ENCODE measurements at regions not wholly inside any gene's neighbourhood (a gene's known extent, or its start where the extent isn't known, plus 50 kb on each side); places are given as distances from the start of the nearest gene placed in this dataset.
"Not testable (repeated sequence)": the region's sequence is repeated elsewhere in the genome, so short reads cannot be mapped to it uniquely, and the experiment has no call there.

DNA sequence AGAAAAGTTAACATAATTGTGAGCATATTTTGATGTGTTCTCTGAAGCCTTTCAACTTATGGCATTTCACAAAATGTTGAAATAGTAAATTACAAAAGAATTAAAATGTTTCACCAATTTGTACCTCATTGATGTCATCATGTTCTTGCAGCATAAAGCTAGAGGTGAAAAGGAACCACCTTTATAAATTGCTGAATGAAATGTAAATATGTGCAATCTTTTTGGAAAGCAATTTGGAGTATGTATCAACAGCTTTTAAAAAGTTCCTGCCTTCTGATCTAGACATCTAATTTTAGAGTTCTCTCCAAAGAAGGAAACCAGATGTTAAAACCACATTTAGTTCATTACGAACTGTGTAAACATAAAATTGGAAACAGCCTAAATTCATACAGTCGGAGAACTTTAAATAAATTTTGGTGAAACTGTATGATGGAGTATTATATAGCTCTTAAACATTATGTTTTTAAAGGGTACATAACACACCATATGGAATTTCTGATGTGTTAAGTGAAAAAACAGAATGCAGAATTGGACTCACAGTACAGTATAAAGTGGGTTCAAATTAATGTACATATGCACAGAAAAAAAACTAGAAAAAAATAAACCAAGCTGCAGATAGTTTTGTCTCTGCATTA lies 311.2 kb upstream of the NAALADL2 start:
- DNase-seq: no peak

GRCh38 chr3:174548841-174549623 lies 310.1 kb upstream of the NAALADL2 start:
- DNase-seq: no peak

GRCh38 chr3:174581558-174581957 lies 277.6 kb upstream of the NAALADL2 start:
- DNase-seq: no peak

DNA sequence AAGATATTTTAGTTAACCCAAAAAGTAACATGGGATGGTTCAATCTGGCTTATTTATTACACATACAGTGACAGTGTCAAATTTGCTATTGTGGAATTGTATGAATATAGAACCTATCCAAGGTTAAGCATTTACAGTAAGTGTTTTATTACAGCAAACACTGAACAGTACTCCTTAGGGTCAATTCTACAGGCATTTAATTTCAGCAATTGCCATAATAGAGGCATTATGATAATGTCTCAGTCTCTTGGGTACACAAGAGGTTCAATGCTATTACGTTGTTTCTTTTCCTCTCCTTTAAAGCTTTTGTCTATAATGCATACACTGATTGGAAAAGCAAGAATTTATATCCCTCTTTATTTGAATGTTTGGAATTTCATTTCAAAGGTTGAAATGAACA lies 275.7 kb upstream of the NAALADL2 start:
- no peak for DNase-seq

DNA sequence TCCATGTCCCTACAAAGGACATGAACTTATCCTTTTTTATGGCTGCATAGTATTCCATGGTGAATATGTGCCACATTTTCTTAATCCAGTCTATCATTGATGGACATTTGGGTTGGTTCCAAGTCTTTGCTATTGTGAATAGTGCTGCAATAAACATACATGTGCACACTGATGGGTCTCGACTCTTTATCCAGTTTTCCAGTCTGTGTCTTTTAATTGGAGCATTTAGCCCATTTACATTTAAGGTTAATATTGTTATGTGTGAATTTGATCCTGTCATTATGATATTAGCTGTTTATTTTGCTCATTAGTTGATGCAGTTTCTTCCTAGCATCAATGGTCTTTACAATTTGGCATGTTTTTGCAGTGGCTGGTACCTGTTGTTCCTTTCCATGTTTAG lies 272.0 kb upstream of the NAALADL2 start:
- DNase-seq: not testable (repeated sequence)

DNA sequence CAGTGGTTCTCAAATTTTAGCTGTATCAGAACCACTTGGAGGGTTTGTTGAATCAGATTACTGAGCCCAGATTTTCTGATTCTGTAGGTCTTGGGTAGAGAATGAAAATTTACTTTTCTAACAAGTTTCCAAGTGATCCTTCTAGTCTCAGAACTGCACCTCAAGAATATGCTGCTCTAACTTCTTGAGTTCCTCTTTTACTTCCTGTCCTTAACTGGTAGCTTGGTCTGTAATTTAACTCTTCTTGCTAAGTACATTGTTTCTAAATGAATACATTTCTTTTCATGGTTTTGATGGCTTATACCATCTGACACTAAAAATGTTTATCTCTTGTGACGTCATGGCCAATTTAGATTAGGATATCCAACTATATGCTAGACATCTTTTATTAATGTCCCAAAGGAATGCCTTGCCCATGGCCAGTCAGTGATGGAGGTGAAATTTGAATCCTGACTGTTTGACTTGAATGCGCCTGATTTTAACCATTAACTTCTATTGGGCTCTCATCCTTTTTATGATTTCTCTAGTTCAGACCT lies 262.6 kb upstream of the NAALADL2 start:
- no peak for DNase-seq

GRCh38 chr3:174598885-174599439 lies 260.2 kb upstream of the NAALADL2 start:
- no peak for DNase-seq

- no peak for DNase-seq
Observed at GRCh38 chr3:174613173-174613572, 246.0 kb upstream of the NAALADL2 start.

DNA sequence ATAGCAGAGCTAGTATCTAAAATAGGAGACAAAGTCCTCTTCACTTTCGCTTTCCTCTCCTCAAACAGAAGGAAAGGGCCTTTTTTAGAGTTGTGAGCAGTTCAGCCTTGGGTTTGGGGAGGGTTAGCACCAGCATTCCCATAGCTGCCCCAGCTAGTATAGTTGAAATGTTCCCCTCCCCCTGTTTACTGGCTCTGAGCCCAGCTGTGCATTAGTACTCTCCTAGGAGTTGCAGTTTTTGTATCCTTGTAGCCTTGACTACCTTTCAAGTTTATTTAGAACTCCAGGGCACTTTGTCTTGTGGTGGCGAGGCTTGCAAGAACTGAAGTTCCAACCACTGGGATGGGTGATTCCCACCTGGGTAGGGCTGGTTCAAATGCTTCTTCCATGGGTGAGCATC lies 245.1 kb upstream of the NAALADL2 start:
- DNase-seq: no peak

GRCh38 chr3:174618368-174619080 lies 240.6 kb upstream of the NAALADL2 start:
- no peak for DNase-seq

GRCh38 chr3:174619239-174619638 lies 239.9 kb upstream of the NAALADL2 start:
- no peak for DNase-seq

DNA sequence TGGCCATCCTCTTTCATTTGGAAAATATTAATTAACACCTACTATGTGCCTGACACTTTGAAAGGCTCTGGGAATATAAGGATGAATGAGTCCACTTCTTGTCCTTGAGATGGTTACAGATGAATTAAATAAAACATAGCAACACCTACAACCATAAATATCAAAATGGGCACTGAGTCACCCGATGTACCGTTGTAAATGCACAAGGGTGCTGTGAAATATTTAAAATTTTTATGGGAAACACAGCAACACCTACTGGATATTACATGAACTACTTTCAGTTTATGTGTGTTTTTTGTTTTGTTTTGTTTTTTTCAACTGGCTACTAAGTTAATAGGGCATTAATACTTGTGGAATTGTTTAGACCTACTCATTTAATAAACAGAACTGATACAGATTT lies 239.0 kb upstream of the NAALADL2 start:
- DNase-seq: no peak

DNA sequence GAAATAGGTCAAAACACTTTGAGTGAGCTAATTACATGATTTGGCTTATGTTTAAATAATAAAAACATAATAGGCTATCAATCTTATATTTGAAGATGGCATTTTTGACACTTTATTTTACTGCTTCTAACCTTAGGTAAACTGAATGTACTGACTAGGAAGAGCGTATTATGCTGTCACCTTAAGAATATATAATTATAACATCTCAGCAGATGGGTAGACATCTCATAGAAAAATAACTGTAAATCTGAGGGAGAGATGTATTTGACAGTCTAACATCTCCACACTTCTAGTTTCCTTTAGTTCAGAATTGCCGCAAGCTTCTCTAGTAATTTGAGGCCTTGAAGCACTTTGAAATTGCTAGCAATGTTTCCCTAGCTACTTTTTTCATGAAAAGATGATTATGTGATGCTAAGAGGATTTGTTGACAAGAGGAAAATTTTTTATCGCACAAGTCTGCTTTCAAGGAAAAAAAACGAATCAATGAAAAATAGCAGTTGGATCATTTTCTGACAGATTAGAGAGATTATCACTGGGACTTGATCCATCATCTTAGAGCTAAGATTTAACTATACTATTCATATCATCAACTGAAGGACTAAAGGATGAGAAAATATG lies 238.2 kb upstream of the NAALADL2 start:
- no peak for DNase-seq

- no peak for DNase-seq
Observed at GRCh38 chr3:174633342-174633741, 225.8 kb upstream of the NAALADL2 start.

GRCh38 chr3:174636451-174636850 lies 222.7 kb upstream of the NAALADL2 start:
- DNase-seq: no peak

DNA sequence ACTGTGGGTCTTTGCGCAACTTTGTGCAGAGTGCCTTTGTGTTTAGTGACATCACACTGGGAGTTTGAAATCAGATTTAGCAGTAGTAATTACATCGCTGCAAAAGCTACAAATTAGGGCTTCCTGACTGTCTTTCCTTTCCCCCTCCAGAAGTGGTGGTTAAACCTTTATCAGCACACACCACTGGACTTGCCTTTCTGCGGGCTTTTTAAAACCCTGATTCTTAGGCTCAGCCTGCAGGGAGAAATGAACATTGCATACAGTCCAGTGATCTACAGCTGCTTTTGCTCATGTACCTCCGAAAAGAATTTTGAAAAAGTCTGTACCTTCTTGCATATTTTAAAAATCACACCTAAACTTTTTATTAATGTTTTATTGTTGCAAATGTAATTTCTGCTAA lies 219.7 kb upstream of the NAALADL2 start:
- DNase-seq: no peak

- DNase-seq: no peak
Observed at GRCh38 chr3:174639970-174640369, 219.2 kb upstream of the NAALADL2 start.

DNA sequence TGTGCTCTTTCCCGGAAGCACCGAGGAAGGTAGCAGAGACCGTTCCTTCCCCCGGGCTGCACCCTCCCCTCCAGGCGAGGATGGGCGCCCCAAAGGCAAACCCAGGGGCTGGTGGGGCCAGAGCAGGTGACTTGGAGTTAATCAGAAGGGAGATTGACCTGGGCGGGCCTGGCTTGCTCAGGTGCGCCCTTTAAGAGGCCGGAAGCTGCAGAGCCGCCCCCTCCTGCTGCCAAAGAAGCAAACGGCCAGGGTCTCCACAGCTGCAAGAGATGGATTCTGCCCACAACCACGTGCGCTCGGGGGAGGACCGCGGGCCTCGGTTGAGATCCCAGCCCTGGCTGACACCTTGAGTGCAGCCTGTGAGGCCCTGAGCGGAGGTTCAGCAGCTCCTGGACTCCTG lies 218.2 kb upstream of the NAALADL2 start:
- DNase-seq: no peak

- no peak for DNase-seq
Observed at GRCh38 chr3:174644287-174644686, 214.8 kb upstream of the NAALADL2 start.

- DNase-seq: no peak
Observed at GRCh38 chr3:174651951-174652350, 207.2 kb upstream of the NAALADL2 start.

DNA sequence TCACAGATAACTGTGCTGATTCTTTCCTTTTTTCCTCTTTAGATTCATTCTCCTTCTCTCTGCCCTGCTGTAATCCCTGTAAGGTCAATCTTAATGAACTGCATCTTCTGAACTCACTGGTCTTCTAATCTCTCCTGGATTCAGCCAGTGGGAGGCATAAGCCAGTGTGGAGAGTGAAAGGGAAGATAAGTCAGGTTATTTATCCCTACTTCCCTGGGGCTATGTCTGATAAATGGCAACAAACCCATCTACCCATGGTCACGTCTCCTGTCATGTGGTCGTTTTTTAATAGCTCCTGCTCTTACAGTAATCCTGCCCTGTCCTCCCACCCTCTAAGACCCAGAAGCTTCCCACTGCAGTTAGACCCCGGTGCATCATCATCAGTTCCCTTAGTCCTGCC lies 199.6 kb upstream of the NAALADL2 start:
- no peak for DNase-seq

- no peak for DNase-seq
Observed at GRCh38 chr3:174662653-174663052, 196.5 kb upstream of the NAALADL2 start.

DNA sequence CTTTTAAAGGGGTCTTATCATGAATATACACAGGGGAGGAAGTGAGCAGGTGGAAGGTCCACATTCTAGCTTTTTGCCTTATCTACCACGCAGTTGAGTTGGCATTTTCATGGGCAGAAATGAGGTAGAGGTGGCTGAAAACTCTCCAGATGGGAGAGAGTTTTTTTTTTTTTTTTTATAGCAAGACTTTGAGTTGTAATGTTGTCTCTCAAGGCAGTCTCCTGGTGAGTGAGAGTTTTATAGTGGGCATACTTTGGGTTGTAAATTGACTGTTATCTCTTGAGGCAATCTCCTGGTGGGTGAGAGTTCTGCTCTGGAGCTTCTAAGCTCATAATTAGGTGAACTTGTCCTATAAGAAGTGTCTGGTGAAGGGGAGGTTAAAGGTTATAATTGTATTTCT lies 191.7 kb upstream of the NAALADL2 start:
- no peak for DNase-seq
